ENCODE measurements at regions not wholly inside any gene's neighbourhood (a gene's known extent, or its start where the extent isn't known, plus 50 kb on each side); places are given as distances from the start of the nearest gene placed in this dataset.
"Not testable (repeated sequence)": the region's sequence is repeated elsewhere in the genome, so short reads cannot be mapped to it uniquely, and the experiment has no call there.

DNA sequence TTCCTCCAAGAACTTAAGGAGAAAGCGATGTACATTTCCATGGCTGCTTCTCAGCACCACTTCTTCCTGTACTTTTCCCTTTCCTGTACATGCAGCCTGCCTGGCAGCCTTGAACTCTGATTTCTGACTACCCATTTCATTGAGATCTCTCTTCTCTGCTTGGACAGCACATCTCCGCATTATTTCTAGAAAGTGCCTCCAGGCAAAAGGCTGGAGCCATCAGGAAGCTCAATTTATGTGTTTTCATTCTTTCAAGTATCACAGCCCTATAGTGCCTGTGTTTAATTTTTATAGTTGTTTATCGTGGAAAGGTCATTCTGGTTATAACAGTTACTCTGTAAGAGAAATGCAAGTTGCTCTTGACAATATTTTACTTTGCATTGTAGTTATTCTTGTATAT, 688.0 kb upstream of the ANKRD30A start:
- no peak for DNase-seq

DNA sequence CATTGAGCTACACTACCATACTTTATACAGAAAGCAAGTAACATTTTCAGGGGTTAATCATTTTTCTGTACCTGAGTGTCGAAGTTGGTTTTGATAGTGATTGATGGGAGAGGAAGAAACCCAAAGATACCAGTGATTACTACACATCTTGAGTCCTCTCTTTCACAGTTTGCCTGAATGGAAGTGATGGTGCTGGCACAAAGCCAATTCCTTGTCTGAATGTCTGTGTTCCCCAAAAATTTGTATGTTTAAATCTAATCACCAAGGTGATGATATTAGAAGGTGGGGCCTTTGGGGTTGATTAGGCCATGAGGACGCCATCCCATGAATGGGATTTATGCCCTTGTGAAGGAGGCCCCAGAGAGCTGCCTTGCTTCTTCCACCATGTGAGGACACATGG, 696.9 kb upstream of the ANKRD30A start:
- DNase-seq = no peak

DNA sequence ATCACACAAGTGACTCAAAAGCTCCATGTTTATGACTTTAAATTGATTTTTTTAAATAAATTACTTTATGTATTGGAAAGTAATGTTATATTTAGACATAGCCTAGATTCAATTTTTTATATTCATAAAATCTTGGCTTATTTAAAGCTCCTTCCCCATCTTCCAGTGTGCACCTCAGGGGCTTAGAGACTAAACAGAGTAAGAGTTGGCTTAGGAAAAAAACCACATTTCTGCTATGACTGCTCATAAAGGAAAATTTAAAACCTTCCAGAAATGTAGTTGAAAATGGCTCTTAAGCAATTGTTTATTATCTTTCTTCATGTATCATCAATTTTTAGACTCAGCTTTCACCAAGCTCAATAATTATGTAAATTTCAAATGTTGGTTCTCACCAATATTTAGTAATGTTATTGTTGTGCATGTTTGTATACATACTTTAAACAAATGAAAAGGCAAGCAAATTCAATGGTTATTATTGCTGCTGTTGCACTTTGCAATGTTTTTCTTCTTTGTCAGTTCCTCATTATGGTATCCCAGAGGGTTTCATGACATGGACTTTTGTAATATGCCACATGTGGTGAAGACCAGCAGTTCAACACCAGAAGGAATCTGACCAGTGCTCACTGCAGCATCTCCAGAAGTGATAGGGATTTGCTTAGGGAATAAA, 700.1 kb upstream of the ANKRD30A start:
- no peak for DNase-seq

DNA sequence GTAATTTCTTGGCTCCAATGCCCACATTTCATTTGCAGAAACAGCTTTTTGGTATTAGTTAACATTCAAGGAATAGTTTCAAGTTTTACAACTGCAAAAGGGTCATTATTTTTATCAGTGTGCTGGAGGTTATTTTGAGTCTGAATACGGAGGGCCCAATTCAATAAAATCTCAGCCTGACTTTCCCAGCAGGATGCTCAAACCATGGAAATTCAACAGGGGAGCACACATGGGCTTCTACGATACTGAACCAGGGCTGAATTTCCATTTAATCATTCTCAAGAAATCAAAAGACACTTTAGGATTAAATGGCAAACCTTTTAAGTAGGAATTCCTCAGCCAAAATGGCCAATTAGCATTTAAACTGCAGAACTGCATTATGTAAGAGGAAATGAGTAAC, 700.9 kb upstream of the ANKRD30A start:
- no peak for DNase-seq

DNA sequence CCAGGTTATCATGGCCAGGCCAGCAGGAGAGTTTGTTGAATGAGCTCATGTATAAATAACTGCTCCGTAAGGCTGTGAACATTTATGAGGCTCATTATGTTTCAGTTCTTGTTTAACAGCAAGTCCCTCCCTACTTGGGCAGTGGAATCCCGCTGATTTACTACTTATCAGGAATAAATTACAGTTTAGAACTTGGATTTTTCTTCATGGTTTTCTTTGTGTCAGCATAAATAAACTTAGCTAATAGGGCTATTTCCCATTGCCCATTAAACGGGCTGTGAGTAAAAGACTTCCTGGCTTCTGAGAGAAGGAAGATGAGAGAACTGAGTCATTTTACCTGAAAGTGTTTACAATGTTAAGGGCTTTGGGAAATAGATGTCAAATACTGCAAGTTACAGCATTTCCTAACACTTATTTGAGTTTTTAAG, 701.6 kb upstream of the ANKRD30A start:
- no peak for DNase-seq

DNA sequence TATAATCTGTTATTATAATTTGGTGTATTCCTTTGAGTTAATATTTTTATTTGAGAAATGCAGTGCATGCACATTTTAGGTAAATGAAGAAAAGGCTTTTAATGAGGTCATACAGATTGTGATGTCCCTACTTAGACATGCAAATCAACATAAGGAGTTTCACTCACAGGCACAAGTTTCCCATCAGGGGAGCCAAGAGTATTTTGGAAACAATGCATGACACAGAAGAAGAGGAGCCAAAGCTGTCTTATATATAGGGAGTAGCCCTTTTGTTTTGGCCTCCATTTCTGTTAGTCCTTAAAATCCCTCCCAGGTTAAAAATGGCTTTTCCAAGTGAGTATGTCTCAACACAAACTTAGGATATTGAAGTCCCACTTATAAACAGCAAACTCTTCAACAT, 703.4 kb upstream of the ANKRD30A start:
- DNase-seq = no peak

DNA sequence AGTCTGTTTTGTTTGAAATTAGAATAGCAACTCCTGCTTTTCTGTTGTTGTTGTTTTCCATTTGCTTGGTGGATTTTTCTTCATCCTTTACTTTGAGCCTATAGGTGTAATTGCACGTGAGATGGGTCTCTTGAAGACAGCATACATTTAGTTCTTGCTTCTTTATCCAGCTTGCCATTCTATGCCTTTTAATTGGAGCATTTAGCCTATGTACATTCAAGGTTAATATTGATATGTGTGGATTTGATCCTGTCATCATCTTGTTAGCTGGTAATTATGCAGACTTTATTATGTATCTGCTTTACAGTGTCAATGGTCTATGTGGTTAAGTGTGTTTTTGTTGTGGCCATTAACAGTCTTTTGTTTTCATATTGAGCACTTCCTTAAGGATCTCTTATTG, 708.9 kb upstream of the ANKRD30A start:
- DNase-seq = no peak

DNA sequence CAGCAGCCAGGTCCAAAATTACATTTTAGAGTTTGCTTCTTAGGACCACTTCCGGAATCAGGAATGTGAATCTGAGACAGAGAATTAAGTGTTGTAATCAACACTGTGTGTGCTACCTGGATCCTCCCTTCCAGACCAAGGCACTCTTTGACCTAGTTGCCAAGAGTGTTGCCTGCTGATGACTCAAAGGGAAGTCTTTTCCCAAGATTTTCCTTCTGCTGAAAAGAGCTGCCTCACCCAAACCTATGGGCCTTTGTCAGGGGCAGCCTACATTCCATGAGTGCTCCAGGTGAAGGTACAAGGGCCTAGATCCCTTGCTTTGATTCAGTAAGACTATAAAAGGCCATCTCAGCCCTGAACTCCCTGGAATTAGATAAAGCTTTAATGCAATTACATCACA, 712.5 kb upstream of the ANKRD30A start:
- no peak for DNase-seq

DNA sequence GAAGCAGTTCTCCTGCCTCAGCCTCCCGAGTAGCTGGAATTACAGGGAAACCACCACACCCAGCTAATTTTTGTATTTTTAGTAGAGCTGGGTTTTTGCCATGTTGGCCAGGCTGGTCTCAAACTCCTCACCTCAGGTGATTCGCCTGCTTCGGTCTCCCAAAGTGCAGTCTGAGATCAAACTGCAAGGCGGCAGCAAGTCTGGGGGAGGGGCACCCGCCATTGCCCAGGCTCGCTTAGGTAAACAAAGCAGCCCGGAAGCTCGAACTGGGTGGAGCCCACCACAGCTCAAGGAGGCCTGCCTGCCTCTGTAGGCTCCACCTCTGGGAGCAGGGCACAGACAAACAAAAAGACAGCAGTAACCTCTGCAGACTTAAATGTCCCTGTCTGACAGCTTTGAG, 725.2 kb upstream of the ANKRD30A start:
- DNase-seq = not testable (repeated sequence)

DNA sequence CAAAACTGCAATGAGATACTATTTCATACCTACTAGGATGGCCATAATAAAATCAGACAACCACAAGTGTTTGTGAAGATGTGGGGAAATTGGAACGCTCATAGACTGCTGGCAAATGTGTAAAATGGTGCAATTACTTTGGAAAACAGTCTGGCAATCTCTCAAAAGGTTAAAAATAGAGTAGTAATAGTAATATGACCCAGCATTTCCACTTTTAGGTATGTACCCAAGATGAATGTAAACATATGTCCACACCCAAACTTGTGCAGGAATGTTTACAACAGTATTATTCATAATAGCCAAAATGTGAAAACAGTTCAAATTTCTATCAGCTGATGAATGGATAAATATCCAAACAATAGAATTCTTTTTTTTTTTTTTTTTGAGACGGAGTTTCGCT, 731.6 kb upstream of the ANKRD30A start:
- DNase-seq = no peak

DNA sequence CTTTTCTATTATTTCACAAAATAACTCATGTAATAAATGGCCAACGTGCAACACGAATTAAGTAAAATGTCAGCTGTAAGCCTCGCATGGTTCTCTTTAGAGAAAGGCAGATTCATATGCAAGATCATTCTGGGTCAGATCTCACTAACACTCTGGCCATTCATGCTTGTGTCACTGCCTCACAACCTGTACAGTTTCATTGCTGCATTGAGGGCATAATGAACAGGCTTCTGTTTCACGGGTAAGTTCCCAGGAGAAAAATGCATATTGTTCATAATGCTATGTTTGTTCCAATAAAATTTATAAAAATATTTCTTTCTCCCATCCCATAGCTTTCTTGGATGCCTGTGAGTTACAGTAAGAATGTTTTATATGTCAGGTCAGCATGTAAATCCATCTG, 734.0 kb upstream of the ANKRD30A start:
- DNase-seq = no peak

DNA sequence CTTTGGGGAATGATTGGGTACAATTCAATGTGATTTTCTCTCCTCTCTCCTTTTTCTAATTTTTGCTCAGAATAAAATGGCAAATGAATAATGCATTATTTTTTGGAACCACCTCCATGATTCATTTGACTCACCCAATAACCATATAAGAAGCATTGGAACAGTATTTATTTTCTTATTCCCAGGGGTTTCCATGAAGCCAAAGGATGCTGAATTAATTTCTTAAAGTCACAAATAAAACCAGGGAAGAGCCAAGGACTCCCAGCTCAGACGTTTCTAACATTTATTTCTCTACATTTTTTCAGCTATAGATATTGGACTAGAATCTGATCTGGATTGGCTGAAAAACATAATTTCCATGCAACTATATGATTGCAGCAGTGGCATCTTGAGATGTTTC, 735.2 kb upstream of the ANKRD30A start:
- no peak for DNase-seq

DNA sequence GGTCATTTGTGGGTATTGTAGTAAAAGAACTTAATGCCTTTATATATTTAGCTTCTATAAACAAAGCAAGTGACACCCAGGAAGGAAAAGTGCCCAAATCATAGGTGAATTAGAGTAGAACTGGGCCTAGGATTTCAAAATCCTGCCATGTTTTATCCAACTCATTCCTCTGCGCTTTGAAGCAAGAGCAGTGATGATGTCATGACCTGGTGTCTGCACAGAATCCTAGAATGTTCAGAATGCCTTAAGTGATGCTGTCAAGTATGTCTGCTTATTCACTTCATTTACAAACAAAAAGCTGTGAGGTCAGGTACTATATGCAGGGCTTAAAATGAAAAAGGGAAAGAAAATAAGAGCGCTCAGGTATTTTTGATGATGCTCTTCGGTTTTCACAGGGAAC, 737.2 kb upstream of the ANKRD30A start:
- DNase-seq = no peak

DNA sequence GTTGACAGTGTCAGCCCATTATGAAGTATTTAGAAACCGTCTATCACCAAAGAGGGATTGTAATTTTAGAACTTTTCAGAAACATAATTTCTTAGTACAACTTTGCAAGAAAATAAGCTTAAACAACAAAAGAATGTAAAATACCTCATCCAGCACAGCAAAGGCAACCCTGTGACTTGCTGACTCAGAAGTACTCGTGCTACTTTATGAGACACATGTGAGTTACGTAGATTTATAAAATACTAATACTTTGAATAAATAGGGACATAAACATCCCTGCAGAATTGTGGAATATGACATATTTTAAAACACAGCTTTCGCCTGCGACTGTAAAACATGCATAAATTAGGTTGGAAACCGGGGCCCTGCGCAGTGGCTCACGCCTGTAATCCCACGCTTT, 739.7 kb upstream of the ANKRD30A start:
- no peak for DNase-seq

DNA sequence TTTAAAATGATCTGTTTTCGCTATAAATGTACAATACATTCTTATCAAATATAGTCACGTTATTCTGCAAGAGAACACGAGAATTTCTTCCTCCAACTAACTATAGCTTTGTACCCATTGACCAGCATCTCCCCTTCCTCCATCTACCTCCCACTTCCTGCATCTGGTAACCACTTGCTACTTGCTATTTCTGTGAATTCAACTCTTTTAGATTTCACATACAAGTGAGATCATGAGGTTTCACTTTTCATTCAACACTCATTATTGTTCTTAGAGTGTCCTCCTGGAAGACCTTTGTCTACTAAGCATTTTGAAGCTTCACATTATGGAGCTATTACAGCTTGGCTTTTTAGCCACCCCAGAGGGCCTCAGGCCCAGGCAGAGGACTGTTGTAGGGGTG, 741.3 kb upstream of the FZD8 start:
- no peak for DNase-seq

DNA sequence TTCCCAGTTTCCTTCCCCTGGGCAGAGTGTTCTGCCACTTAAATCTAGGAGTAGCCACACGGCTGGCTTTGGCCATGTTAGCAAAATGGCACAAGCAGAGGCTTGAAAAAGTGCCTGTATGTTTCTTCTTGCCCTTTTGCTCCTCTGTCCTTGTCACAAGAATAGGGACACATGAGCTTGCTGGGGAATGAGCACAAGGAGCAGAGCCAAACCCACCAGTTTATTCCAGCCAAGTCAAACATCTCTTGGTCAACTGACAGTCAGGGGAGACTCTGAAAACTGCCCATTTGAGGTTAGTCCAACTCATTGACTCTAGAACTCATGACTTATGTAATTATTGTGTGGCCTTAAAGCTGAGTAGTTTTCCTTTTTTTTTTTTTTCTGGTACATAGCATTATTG, 739.7 kb upstream of the FZD8 start:
- DNase-seq = no peak

DNA sequence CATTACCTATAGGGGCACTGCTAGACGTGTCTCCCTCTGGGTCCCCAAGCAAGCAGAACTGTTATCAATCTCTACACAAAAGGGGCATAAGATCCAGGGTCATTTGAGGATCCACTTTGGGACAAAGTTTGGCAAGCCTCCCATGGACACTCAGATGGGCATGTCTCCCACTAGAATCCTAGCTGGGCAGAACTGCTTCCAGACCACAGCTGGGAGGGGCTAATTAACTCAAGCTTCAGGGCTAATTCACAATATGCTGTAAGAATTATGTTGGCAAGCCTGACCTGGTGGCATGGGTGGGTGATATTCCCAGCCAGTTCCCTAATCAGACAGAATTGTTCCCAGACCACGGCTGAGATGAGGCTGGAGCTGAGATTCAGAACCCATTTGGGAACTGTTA, 738.4 kb upstream of the FZD8 start:
- DNase-seq = no peak

DNA sequence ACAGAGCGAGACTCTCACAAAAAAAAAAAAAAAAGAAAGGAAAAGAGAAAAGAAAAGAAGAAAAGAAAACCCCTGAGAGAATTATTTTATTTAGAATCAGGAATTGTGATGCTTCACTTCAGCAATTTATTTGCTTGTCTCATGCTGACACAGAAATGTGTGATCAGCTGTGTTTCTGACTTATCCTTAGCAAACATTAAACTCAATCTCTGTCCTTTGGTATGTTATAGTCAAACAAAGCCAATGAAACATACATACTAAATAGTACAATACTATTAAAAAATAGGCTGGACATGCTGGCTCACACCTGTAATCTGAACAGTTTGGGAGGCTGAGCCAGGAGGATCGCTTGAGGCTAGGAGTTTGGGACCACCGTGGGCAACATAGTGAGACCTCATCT, 733.0 kb upstream of the FZD8 start:
- DNase-seq = no peak

DNA sequence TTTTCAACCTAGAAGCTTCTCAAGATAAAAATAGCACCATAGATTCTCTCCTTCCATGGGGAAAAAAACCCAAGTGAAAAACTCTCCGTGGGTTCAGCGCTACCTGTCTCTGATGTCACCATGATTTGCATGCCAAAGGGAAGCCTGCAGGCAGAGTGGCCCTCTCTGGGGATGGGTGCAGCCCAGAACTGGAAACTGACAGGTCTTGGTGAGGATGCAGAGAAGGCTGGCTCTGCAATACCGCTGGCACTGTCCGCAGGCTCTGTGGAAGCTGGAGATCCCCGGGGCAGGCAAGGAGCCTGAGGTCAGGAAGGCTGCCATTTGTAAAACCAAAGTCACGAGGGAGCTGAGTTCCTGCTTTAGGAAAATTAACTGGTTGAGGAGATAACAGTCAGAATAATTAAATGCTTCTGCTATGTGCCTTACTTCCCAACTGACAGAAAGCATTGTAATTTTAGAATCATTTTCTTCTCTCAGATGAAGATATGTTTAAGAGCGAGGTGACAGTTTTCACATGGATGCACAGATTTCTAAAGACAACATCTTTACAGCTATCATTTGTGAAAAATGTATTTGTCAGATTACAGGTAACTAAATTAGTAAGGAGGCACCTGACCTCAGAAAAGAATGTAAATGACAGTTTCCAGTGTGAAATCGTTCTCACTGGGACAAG, 731.5 kb upstream of the FZD8 start:
- DNase-seq = no peak

DNA sequence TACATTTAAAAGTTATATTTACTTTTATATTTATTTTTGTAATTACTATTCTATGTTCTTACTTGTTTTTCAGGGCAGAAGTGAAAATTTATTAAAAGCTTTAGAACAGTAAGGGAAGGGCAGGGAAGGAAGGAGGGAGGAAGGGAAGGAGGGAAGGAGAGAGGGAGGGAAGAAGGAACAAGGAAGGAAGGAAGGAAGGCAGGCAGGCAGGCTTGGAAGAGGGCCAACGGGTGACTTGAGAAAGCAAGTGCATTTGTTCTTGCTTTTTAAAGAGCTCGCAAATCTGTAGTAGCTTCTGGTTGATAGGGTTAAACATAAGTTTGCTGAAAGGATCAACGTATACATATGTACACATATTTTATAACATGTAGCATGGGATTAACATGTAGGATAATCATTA, 725.3 kb upstream of the FZD8 start:
- no peak for DNase-seq

DNA sequence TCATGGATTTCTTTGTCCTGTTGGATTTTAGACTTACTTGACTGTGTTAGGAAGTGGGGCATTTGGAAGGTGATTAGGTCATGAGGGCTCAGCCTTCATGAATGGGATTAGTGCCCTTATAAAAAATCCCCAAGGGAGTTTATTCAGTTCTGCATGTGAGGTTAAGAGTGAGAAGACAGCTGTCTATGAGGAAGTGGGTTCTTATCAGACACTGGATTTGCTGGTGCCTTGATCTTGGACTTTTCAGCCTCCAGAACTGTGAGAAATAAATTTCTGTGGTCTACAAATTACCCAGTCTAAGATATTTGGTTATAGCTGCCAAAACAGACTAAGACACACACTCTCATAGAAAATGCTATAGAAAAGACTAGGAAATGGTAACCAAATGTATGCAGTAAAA, 724.7 kb upstream of the FZD8 start:
- DNase-seq = no peak

DNA sequence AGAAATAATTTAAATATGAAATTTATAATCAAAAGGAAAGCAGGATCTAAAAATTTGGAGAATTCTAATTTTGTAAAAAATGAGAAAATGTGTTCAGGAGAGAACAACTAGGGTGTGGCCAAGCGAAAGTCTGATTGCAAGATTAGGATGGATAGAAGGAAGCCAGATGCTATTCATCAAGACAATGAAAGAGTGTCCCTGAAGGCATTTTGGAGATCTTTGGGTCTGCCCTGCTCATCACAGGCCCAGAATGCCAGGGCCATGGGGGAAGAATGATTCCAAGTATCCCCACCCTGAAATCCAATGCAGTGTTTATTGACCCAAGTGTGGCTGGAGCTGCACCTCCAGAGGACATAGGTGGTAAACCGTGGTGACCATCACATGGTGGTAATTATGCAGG, 724.0 kb upstream of the FZD8 start:
- DNase-seq = no peak

DNA sequence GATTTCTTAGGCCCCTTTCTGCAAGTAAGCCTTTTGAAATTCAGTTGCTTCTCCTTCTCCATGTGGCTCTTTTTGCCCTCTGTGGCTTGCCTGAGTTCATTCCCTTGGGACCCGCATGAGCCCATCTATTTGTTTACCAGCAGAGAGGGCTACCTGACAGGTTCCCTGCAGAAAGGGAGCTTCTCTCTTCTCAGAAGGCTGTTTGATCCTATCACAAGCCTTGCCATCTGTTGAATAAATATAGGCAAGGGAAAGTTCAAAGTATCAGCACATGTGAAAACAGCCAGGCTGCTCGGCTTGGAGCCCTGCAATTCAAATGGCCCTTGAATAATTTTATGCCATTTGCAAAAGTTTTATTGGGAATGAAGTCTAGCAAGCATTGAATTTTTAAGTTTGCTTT, 720.2 kb upstream of the FZD8 start:
- DNase-seq = no peak

DNA sequence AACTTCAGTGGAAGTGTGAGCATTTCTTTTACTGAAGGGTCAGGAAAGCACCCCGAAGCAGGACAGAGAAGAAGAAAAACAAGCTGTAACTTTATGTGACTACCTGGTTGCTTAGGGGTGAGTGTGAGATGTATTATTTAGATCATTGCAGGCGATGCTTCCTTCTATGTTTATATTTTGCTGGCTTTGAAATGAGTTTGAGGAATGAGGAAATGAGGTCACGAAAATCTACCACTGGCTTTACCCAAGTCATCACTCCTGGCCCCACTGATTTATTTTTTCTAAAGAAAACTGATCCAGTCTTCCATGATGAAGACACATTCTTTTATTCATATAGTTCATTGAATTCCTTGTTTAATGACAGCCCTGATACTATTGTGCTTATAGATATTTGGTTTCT, 716.6 kb upstream of the FZD8 start:
- no peak for DNase-seq

DNA sequence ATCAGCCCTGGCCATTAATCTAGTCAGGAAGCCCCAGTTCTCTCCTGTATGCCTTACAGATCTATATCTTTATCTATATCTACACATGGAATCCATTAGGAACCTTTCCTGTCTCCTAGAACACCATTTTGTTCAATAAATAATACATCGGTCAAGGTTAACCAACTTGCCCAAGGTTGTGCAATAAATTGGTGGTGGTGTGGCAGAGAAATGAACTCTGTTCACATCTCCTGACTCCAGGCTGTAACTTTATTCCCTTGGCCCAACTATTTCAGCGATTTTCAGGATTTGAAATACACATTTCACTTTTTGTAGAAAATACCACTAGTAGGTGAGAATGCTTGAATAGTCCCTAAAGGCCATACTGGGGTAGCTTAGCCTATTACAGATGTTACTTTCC, 712.5 kb upstream of the FZD8 start:
- DNase-seq = no peak

All from inflammatory macrophage (primary cell).